Erythroblast (primary cell): ENCODE measurements at regions not wholly inside any gene's neighbourhood (a gene's known extent, or its start where the extent isn't known, plus 50 kb on each side); places are given as distances from the start of the nearest gene placed in this dataset.

ENCODE experiments used
- GATA1 ChIP-seq: IDR thresholded peaks from 2 replicates; pipeline ENCODE4 v1.6.1; 2011; ENCODE audit warnings: low read depth, mild to moderate bottlenecking, control low read depth, low read length, moderate library complexity
- POLR2A ChIP-seq: IDR thresholded peaks from 2 replicates; pipeline ENCODE4 v1.6.1; 2011; ENCODE audit warnings: mild to moderate bottlenecking, low read length

DNA sequence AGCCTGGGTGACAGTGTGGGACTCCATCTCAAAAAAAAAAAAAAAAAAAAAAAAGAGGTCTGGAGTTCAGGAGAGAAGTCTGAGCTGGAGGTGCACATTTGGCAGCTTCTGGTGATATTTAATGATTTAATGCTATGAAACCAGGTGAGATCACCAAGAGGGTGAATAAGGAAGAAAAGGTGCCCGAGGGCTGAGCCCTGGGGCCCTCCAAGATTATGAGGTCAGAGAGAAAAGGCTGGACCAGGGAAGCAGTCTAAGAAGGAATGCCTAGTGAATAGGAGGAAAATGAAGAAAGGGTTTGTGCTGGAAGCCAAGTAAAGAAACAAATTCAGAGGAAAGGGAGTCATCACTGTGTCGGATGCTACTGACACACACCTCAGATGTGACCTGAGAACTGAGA, 88.0 kb upstream of the PELI1 start:
- TF ChIP-seq POLR2A (no peak), GATA1 (no peak)
